GM12892 (cell line): ENCODE measurements at regions not wholly inside any gene's neighbourhood (a gene's known extent, or its start where the extent isn't known, plus 50 kb on each side); places are given as distances from the start of the nearest gene placed in this dataset.

Source experiments
- DNase-seq: peaks from one replicate; pipeline ENCODE4 v3.0.0; 2011; ENCODE audit not compliant: insufficient read length
- FAIRE-seq: peaks from 2 replicates; lab custom pipeline; 2011; peaks lifted over from hg19 to GRCh38; lab: Jason Lieb, UNC
- POLR2A ChIP-seq: IDR thresholded peaks from 2 replicates; pipeline ENCODE4 v1.6.1; 2011; ENCODE audit warnings: low read depth, low read length, control low read depth
- POLR2AphosphoS5 ChIP-seq: IDR thresholded peaks from 2 replicates; pipeline ENCODE4 v1.6.1; 2011; ENCODE audit warnings: low read depth, low read length, control low read depth
- TAF1 ChIP-seq: IDR thresholded peaks from 2 replicates; pipeline ENCODE4 v1.6.1; 2011; ENCODE audit warnings: low read depth, mild to moderate bottlenecking, control low read depth, low read length, borderline replicate concordance

GRCh38 chr2:121005453-121005852 lies 269.8 kb downstream of the GLI2 start:
- DNase-seq = no peak
- no peak for FAIRE-seq
- TF ChIP-seq POLR2A (no peak), TAF1 (no peak), POLR2AphosphoS5 (no peak)

GRCh38 chr2:121006743-121007489 lies 271.2 kb downstream of the GLI2 start:
- DNase-seq = no peak
- no peak for TF ChIP-seq TAF1
- no peak for TF ChIP-seq POLR2A
- TF ChIP-seq POLR2AphosphoS5 = no peak
- no peak for FAIRE-seq

- no peak for FAIRE-seq
- no peak for DNase-seq
Measured at GRCh38 chr2:121007490-121007853, 271.8 kb downstream of the GLI2 start.

DNA sequence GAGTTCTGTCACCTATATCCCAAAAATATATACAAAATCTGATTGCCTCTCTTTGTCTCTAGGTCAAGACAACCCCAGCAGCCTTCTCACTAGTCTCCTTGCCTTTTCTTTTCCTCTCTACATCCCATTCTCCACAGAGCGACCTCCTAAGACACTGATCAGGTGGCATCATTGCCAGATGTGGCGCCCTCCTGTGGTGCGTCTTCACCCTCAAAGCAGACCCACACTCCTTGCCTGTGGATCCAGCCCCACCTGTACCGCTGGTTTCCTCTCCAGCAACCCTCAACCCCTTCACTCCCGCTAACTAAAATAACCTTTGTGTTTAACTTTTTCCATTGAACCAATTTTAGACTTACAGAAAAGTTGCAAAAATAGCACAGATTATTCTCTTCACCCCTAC lies 273.3 kb downstream of the GLI2 start:
- FAIRE-seq = no peak
- TF ChIP-seq TAF1 = no peak
- no peak for DNase-seq

More at GRCh38 chr2:121007490-121007853, 271.8 kb downstream of the GLI2 start:
- TF ChIP-seq TAF1 = no peak
- TF ChIP-seq POLR2AphosphoS5 = no peak
- TF ChIP-seq POLR2A = no peak

DNA sequence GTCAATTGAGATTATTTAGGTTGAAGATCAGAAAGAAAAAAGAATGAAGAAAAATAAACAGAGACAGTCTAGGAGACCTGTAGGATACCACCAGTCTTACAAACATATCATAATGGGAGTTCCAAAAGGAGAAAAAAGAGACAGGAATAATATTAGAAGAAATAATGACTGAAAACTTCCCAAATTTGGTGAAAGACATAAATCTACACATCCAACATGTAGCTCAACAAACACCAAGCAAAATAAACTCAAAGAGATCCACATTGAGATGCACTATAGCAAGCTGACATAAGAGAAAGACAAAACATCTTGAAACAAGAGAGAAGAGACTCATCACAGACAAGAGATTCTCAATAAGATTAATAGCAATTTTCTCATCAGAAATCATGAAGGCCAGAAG lies 274.0 kb downstream of the TFCP2L1 start:
- FAIRE-seq = no peak

DNA sequence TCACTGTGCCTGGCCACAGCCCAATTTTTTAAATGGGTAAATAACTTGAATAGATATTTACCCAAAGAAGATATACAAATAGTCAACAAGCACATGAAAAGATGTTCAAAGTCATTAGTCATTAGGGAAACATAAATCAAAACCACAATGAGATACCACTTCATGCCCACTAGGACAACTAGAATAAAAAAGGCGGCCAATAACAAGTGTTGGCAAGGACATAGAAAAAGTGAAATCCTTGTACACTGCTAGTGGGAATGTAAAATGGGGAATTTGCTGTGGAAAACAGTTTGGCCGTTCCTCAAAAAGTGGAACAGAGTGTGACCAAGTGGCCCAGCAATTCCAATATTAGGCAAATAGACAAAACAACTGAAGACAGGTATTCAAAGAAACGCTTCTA lies 270.1 kb downstream of the TFCP2L1 start:
- TF ChIP-seq POLR2A = no peak
- TF ChIP-seq TAF1 = no peak
- no peak for TF ChIP-seq POLR2AphosphoS5
- DNase-seq (no peak), FAIRE-seq (no peak)

More for the DNA sequence above, 274.0 kb downstream of the TFCP2L1 start:
- no peak for TF ChIP-seq POLR2A
- no peak for DNase-seq

- TF ChIP-seq POLR2A (no peak), TAF1 (no peak), POLR2AphosphoS5 (no peak)
- DNase-seq = no peak
- no peak for FAIRE-seq
Measured at GRCh38 chr2:121015971-121016485, 269.0 kb downstream of the TFCP2L1 start.

DNA sequence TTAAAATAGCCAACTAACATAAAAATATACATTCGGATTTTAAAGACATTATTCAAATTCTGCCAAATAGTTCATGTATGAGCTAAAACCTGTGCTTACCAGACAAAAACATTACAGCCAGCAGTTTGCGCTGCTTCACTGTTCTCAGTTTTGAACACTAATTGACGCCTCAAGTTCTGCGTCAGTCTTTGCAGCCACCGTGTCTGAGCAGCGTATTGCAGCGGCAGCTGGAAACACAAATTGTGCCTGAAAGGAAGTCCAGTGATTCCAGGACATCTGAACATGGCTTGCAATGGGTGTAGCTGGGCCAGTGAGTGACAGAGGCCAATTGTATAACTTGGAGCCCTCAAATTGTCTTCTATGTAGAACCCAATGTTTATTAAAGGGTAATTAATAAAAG lies 267.6 kb downstream of the TFCP2L1 start:
- no peak for DNase-seq
- no peak for TF ChIP-seq TAF1
- no peak for TF ChIP-seq POLR2A
- no peak for TF ChIP-seq POLR2AphosphoS5
- FAIRE-seq = no peak

DNA sequence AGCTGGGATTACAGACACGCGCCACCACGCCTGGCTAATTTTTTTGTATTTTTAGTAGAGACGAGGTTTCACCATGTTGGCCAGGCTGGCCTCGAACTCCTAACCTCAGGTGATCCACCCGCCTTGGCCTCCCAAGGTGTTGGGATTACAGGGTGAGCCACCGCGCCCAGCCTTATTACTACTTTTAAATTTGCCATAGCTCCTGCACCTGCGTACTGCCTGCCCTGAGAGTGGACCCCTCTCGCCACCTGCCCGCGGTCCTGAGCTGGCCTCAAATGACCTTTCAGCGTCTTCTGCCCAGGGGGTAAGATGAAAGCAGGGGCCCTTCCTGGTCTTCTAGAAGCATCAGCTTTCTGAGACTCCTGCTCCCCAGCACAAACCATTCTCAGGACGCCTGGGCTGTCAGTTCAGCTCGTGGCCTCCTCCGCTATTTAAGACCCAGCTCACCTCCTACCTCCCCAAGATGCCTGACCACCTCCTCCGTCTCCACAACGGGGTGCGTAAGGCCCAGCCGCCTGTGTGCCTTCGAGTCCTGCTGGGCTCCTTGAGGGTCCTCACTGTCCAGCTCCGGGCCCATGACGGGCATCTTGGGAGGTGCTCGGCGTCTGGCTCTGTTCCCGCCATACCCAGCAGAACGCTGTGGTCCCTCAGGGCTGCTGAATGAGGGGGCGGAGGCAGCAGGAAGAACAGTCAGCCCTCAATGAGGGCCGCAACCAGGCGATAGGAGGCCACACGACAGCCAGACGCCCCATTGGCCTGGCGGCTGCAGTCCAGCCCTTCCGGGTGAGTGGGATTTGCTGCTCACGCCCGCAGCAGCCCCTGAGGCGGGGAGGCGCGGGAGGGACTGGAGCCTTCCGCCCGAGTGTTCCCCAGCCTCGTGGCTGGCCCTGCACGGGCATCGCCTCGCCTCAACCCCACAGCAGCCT lies 266.6 kb downstream of the TFCP2L1 start:
- DNase-seq (no peak), FAIRE-seq (no peak)
- no peak for TF ChIP-seq POLR2A
- TF ChIP-seq POLR2AphosphoS5 = no peak
- TF ChIP-seq TAF1 = no peak

- no peak for DNase-seq
- FAIRE-seq = no peak
- TF ChIP-seq TAF1 (no peak), POLR2AphosphoS5 (no peak), POLR2A (no peak)
Measured at GRCh38 chr2:121019071-121019470, 265.9 kb downstream of the TFCP2L1 start.

- FAIRE-seq (no peak), DNase-seq (no peak)
- no peak for TF ChIP-seq POLR2A
Measured at GRCh38 chr2:121019756-121020155, 265.2 kb downstream of the TFCP2L1 start.

- DNase-seq (no peak), FAIRE-seq (no peak)
- TF ChIP-seq POLR2A (no peak), TAF1 (no peak), POLR2AphosphoS5 (no peak)
Measured at GRCh38 chr2:121021685-121022084, 263.3 kb downstream of the TFCP2L1 start.

DNA sequence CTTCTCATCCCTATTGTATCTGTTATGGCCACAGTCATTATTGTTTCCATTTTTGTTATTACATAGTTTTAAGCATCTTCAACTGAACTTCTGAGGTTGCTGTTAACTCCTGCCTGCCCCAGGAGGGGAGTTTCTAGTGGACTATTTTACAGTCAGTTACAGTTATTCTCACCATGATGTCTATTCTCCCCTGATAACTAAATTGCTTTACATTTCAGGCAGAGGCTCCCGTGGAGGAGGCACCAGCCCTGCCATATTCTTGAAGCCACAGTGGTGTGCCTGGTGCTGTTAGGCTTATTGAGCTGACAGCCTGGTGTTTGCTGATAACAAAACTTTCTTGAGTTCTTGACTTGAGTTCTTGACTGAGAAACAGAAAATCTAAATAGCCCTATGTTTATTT lies 256.4 kb downstream of the TFCP2L1 start:
- no peak for TF ChIP-seq TAF1
- TF ChIP-seq POLR2A = no peak
- TF ChIP-seq POLR2AphosphoS5 = no peak
- FAIRE-seq = no peak
- DNase-seq = no peak

- FAIRE-seq (no peak), DNase-seq (no peak)
- TF ChIP-seq POLR2A = no peak
- TF ChIP-seq TAF1 = no peak
- no peak for TF ChIP-seq POLR2AphosphoS5
Measured at GRCh38 chr2:121030523-121030922, 254.5 kb downstream of the TFCP2L1 start.
